ENCODE measurements at regions not wholly inside any gene's neighbourhood (a gene's known extent, or its start where the extent isn't known, plus 50 kb on each side); places are given as distances from the start of the nearest gene placed in this dataset.

DNA sequence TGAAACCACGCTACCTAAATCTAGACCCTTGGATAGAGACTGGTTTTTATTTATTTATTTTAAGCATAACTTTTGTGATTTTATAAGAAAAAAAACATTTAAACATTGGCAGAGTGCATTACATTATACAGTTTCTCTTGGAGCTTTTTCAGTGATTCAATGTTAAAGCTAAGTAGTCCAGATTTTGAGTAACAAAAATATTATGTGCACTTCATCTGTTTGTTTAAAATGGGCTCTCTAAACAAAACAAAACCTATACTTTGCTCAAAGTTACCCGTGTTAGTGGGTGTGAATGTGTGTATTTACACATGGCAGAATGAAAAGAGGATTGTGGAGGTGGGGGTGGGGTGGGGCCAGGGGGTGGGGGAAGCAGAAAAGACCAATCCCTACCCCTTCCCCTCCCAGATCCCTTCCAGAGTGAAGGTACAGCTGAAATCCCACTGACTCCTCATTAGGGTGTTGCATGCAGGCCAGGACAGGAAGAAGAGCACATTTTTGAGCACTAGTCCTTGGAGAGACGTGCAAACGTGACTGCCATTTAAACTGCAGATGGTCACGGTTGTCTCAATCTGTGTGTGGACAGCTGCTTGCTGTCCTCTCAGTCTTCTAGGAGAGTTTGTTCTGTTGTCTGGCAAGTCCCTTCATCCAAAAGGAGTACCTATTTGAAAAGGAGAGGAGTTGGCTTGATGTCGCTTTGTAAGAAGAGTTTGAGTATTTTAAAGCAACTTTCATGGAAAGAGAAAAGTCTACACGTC, 303.0 kb downstream of the ICOS start:
- no peak for DNase-seq

GRCh38 chr2:204240961-204241360, 304.3 kb upstream of the PARD3B start:
- DNase-seq, result no peak

GRCh38 chr2:204249437-204249836, 295.8 kb upstream of the PARD3B start:
- DNase-seq, result no peak

DNA sequence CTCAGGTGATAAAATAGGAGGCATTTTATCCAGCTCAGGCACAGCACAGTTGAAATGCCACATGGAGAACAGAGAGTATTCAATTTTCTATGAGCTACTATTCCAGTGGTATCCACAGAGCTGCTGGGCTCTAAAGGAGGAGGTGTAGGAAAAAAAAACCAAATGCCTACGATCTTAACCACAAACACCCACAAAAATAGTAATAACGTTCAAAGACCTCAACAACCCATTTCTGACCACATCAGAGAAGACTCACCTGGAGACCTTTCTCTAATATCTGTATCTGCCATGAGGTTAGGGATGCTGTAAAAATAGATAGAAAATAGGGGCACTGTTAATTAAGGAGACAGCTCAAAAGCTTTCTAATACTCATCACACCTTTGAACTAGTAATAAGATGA, 294.6 kb upstream of the PARD3B start:
- no peak for DNase-seq

DNA sequence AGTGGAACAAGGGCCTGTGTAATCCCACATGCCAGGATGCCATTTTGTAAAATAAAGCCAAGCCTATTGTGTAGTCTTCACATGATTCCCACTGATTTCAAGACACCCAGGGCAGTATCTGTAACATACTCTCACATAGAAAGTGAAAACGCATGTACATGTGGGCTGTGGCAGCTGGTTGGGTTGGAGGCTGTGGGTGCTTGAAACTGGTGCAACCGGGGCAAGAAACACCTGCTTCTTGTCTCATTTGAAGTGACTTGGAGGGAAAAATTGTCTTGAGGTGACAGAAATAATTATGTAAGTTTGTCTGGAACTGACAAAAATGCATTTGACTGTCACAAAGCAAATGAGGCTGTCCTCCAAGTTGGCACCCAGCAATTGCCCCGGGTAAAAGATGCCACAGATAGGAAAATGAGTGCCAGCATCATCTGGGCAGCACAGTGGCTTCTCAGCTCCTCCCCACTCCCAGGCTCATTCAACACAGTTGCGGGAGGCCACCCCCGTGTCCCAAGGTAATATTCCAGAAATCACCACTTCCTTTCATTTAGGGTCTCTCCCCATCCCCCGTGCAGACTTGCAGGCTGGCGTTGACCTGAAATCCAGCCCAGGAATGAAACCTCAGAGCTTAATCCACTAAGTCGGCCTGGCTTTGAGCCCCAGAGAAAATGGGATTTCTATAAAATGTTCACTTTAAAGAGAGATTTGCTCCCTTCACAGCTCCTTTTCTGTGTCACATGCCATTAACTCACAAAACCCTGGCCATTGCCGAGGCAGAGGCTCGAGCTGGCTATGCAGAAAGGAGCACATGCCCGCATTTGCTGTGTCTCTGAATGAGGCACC, 293.9 kb upstream of the PARD3B start:
- DNase-seq, result no peak

- no peak for DNase-seq
Observed at GRCh38 chr2:204251998-204252376, 293.3 kb upstream of the PARD3B start.

DNA sequence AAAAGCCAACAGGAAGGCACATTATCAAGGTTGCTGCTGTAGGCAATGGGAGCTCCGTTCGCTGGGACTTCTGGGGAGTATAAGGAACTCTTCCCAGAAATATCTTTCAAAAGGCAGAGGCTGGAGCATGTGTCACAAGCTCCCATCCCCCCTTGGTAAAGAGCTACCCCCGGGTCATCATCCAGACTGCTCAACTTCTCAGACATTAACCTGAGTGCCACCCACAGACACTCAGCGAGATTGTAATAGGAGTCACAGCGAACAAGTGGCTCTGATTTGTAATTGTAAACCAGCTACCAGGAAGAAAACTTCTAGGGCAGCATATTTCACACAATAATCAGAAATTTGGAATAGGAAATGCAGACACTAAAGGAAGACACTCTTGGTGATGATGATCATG, 290.2 kb upstream of the PARD3B start:
- no peak for DNase-seq

DNA sequence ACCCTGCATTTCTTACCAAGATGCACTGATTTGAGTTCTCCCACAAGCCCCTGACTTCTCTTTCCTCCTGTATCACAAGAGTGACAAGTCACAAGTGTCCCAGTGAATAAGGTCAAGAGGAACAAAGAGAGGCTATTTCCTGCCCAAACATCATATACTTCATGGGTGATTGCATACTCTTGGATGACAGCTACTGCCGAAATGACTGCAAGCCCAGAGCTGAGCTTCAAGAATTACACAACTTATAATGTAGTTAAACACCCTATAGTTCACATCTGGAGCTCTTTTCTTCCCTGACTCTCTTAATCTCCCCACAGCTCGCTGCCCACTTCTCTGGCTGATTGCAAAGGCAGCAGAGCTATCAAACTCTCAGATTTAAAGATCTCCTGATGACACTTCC, 289.7 kb upstream of the PARD3B start:
- no peak for DNase-seq

GRCh38 chr2:204257781-204258180, 287.5 kb upstream of the PARD3B start:
- no peak for DNase-seq

- no peak for DNase-seq
Observed at GRCh38 chr2:204258890-204259289, 286.4 kb upstream of the PARD3B start.

DNA sequence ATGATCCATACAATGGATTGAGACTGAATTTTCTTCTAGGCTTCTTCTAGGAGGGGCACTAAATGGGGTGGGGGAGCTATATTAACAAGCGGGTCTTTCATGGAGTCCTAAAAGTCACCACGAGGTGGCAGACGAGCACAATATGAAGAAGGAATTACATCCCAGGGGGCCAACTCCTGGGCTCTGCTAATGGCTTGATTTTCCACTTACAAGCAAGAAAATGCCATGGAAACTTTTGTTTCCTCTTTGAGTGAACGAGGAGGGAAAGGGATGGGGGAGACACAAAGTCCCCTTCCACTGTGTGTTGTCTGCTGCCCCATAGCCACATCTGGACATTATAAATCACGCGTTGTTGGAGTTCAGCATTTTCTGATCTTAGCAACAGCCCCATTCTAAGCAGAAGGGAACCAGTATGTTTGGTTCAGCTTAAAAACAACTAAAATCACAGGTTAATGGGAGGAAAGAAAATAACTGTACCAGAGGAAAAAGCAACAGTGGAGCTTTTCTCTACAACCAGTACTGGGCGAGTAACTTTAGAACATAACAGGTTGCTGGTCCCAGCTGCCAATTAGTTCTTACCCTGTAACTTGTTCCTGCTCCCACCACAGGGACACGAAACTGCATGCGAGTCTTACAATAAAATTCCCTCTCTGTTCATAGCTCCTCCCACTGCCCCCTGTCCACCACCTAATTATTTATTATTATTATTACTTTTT, 285.0 kb upstream of the PARD3B start:
- peak; percentile 47 for DNase-seq

GRCh38 chr2:204260901-204261300, 284.4 kb upstream of the PARD3B start:
- DNase-seq, result no peak

DNA sequence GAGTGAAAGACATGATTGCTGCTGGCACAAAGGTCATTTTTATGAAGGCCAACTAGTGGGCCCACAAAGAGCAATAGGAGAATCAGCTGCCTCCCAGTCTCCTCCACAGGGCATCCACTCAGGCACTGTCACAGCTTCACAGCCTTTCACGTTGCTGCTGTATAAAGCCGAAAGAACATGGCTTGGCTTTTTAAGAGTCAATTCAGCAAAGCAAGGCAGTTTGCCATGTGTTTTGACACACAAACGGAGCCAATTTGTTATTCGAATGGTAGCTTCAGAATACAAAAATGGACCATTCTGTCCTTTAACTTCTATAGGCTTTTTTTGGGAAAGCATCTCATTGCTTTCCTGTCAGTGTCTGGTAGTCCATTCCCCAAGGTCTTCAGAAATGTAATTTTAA, 283.4 kb upstream of the PARD3B start:
- no peak for DNase-seq

- DNase-seq, result no peak
Observed at GRCh38 chr2:204264085-204264553, 281.2 kb upstream of the PARD3B start.

DNA sequence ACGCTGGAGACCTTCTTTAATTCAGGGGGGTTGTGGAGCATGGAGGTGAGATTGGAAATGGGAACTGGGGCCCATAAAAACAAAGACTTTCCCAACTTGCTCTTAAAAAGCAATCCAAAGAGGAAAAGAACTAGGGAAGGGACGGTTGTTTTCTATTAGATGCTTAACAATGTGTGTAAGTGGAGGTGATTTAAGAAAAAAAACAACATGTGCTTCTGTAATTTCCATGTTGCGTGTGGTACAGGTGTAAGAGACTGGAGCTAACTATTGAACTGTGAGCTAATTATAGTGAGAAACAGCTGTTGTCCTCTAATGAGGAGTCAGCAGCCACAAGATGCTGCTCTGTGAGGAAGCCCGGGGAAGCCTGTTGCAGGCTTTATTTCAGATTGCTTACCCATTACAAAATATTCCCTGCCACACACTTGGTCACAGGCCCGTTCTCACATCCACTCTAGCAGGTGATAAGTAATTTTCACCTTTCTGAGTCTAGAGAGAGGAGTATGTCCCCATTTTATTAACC, 280.6 kb upstream of the PARD3B start:
- DNase-seq, result no peak

DNA sequence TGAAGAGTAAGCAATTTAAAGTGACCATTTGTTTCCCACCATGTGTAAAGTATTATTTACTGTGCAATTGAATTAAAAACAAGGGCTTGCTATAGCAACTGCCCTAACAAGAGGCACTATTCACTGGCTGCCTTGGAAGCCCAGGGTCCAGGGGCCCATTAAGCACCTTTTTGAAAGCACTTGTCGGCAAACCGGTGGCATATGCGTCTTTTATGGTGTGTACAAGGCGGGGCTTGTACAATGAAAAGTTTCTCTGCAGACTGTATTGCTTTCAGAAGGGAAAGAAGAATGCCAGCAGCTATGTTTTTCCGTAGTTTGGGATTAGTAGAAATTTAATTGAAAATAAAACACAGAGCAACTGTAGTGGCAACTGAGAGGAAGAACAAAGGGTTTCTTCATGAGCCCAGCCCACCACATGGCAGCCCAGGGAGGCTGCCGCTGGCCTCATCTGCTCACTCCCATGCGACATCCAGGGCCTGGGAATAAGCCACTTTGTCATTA, 279.5 kb upstream of the PARD3B start:
- DNase-seq, result no peak

GRCh38 chr2:204268458-204268857, 276.8 kb upstream of the PARD3B start:
- DNase-seq, result peak; percentile 57

DNA sequence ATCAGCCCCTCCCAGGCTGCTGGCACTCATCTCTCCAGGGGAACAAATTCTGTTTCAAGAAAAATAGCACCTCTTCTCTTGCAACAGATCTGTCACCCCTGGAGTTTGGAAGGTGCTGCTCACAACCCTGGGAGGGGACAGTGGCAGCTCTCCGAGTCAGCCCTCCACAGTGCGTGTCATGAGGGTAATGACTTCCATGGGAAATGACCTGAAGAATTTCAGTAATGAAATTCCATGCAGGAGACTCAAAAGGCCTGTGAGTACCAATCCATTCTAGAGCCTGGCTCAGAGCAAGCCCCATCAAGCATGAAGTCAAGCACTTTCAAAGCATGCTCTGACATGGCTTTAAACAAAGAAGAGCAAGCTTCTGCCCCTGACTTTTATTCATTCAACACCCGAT, 276.3 kb upstream of the PARD3B start:
- no peak for DNase-seq

- no peak for DNase-seq
Observed at GRCh38 chr2:204272089-204272488, 273.2 kb upstream of the PARD3B start.

DNA sequence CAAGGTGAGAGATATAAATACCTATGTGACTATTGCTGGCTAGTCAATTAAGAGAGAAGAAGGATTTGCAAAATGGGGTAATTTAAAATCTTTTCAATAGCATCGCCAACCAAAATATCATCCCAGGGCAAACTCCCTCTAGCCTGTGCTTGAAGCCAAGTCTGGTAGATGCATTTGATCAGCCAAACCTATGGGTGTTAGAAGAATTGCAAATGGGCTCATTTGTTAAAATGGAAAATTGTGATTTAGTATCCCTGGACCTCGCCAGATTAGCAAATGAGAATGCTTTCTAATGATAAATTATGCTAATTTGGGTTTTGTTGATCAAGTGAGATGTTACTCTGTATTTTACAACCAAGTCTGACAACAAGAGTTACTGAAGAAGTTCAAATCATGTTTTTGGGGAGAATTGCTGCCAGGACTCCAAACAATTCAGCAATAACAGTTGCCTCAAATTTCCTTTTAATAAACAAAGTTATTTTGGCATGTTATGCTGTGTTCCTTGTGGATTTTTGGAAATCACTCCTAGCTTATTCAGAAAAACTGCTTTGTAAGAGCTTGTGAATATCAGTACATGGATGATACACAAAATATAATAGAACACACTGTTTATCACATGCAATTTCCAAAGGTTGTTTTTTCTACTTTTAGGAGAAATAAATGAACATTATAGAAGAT, 272.5 kb upstream of the PARD3B start:
- no peak for DNase-seq

- DNase-seq, result no peak
Observed at GRCh38 chr2:204274429-204274828, 270.8 kb upstream of the PARD3B start.

- DNase-seq, result no peak
Observed at GRCh38 chr2:204274991-204275390, 270.3 kb upstream of the PARD3B start.

GRCh38 chr2:204277226-204277625, 268.0 kb upstream of the PARD3B start:
- DNase-seq, result no peak
